Mesenchymal stem cell (in vitro differentiated cells and primary cell): ENCODE measurements at regions not wholly inside any gene's neighbourhood (a gene's known extent, or its start where the extent isn't known, plus 50 kb on each side); places are given as distances from the start of the nearest gene placed in this dataset.
"Not testable (repeated sequence)": the region's sequence is repeated elsewhere in the genome, so short reads cannot be mapped to it uniquely, and the experiment has no call there.

Source experiments
- DNase-seq: peaks from one replicate; pipeline ENCODE4 v3.0.0-alpha.2; 2013
- H2AFZ ChIP-seq: one replicate; pipeline ENCODE4 v1.6.1; 2013; ENCODE audit warnings: low read depth, mild to moderate bottlenecking, control low read depth, inconsistent platforms, low read length, moderate library complexity
- H2AK5ac ChIP-seq: 2 replicates; pipeline ENCODE4 v1.6.1; 2013; ENCODE audit warnings: low read length, moderate library complexity, mild to moderate bottlenecking, inconsistent platforms; ENCODE audit not compliant: severe bottlenecking
- H2BK120ac ChIP-seq: one replicate; pipeline ENCODE4 v1.6.1; 2013; ENCODE audit warnings: low read depth, mild to moderate bottlenecking, inconsistent platforms, low read length, moderate library complexity
- H2BK12ac ChIP-seq, 2 experiments: one replicate each; pipeline ENCODE4 v1.6.1; 2013; ENCODE audit warnings: inconsistent platforms in 2 of 2, low read length in 2 of 2, mild to moderate bottlenecking in 2 of 2, moderate library complexity in 2 of 2, control low read depth in 1 of 2
- H2BK15ac ChIP-seq: one replicate; pipeline ENCODE4 v1.6.1; 2013; ENCODE audit warnings: mild to moderate bottlenecking, low read depth, inconsistent platforms; ENCODE audit not compliant: poor library complexity, severe bottlenecking
- H2BK5ac ChIP-seq: 2 replicates; pipeline ENCODE4 v1.6.1; 2013; ENCODE audit warnings: low read depth, mild to moderate bottlenecking, low read length, control low read depth, inconsistent platforms; ENCODE audit not compliant: poor library complexity, severe bottlenecking
- H3K14ac ChIP-seq, 2 experiments: one replicate each; pipeline ENCODE4 v1.6.1; 2013; ENCODE audit warnings: inconsistent platforms in 2 of 2, low read length in 2 of 2, control low read depth in 1 of 2, mild to moderate bottlenecking in 1 of 2, moderate library complexity in 1 of 2
- H3K18ac ChIP-seq, 2 experiments: one replicate each; pipeline ENCODE4 v1.6.1; 2013; ENCODE audit warnings: inconsistent platforms in 2 of 2, low read length in 2 of 2, control low read depth in 1 of 2, low read depth in 1 of 2, mild to moderate bottlenecking in 1 of 2
- H3K23ac ChIP-seq, 2 experiments: one replicate each; pipeline ENCODE4 v1.6.1; 2013; ENCODE audit warnings: inconsistent platforms in 2 of 2, low read length in 2 of 2, mild to moderate bottlenecking in 2 of 2, moderate library complexity in 2 of 2, control low read depth in 1 of 2
- H3K27ac ChIP-seq: 2 replicates; pipeline ENCODE4 v1.5.1; 2013; ENCODE audit warnings: mild to moderate bottlenecking, moderate library complexity, low read length, control low read depth, inconsistent platforms; ENCODE audit not compliant: poor library complexity, severe bottlenecking
- H3K27me3 ChIP-seq, 2 experiments: 2 replicates each; pipeline versions ENCODE4 v1.6.1 to v1.7.0; 2013; ENCODE audit warnings: low read length in 2 of 2, mild to moderate bottlenecking in 2 of 2, moderate library complexity in 2 of 2, control low read depth in 1 of 2, inconsistent platforms in 1 of 2; ENCODE audit not compliant: control insufficient read depth in 1 of 2, insufficient read depth in 1 of 2
- H3K36me3 ChIP-seq, 2 experiments: 2 replicates each; pipeline versions ENCODE4 v1.6.1 to v1.7.0; 2013; ENCODE audit warnings: low read length in 2 of 2, control low read depth in 1 of 2, inconsistent platforms in 1 of 2, low read depth in 1 of 2, mild to moderate bottlenecking in 1 of 2; ENCODE audit not compliant: insufficient read depth in 2 of 2, control insufficient read depth in 1 of 2
- H3K4ac ChIP-seq, 2 experiments: one replicate each; pipeline ENCODE4 v1.6.1; 2013; ENCODE audit warnings: inconsistent platforms in 2 of 2, low read length in 2 of 2, mild to moderate bottlenecking in 2 of 2, moderate library complexity in 2 of 2, control low read depth in 1 of 2, low read depth in 1 of 2
- H3K4me1 ChIP-seq: 2 replicates; pipeline ENCODE4 v1.6.1; 2013; ENCODE audit warnings: low read depth, low read length, control low read depth; ENCODE audit not compliant: control insufficient read depth, insufficient read depth
- H3K4me2 ChIP-seq: 2 replicates; pipeline ENCODE4 v1.6.1; 2013; ENCODE audit warnings: low read length, mild to moderate bottlenecking, inconsistent platforms; ENCODE audit not compliant: poor library complexity, severe bottlenecking
- H3K4me3 ChIP-seq, 2 experiments: 2 replicates each; pipeline versions ENCODE4 v1.5.1 to v1.7.0; 2013; ENCODE audit warnings: low read length in 2 of 2, mild to moderate bottlenecking in 2 of 2, control low read depth in 1 of 2, low read depth in 1 of 2; ENCODE audit not compliant: insufficient read depth in 1 of 2
- H3K79me1 ChIP-seq: replicated peaks from 2 replicates; pipeline ENCODE4 v1.6.1; 2013; ENCODE audit warnings: mild to moderate bottlenecking, control low read depth, low read length, inconsistent platforms; ENCODE audit not compliant: poor library complexity, severe bottlenecking
- H3K9ac ChIP-seq: 2 replicates; pipeline ENCODE4 v1.7.0; 2013; ENCODE audit warnings: mild to moderate bottlenecking, low read length, moderate library complexity
- H3K9me3 ChIP-seq: 2 replicates; pipeline ENCODE4 v1.7.0; 2013; ENCODE audit warnings: mild to moderate bottlenecking, low read length; ENCODE audit not compliant: control insufficient read depth
- H4K8ac ChIP-seq: one replicate; pipeline ENCODE4 v1.6.1; 2013; ENCODE audit warnings: inconsistent platforms, mild to moderate bottlenecking, low read length, moderate library complexity
- H4K91ac ChIP-seq: one replicate; pipeline ENCODE4 v1.6.1; 2013; ENCODE audit warnings: mild to moderate bottlenecking, low read length, inconsistent platforms
- WGBS: methylation state at CpG from one replicate; pipeline ENCODE4 v1.1.7; 2013; ENCODE audit warnings: mixed read lengths; 5-methylcytosine and 5-hydroxymethylcytosine counted together

GRCh38 chr6:27544612-27545260 is 71.8 kb upstream of the ZNF184 start:
- H3K18ac ChIP-seq: no peak overlapping the region
- peak overlapping the region in 1 of 2 experiments; percentile 76 for H3K4me3 ChIP-seq
- no peak overlapping the region for H4K91ac ChIP-seq
- no peak overlapping the region for H2BK15ac ChIP-seq
- peak overlapping the region; percentile 69 for H3K4me2 ChIP-seq
- H3K9me3 ChIP-seq: peaks cover 3% of the 10 kb centered on the region
- H3K4ac ChIP-seq: no peak overlapping the region
- no peak overlapping the region for H4K8ac ChIP-seq
- H3K9ac ChIP-seq: peak overlapping the region; percentile 34
- H3K27ac ChIP-seq: no peak overlapping the region
- H3K4me1 ChIP-seq: peaks cover 3% of the 10 kb centered on the region
- no peak overlapping the region for H3K23ac ChIP-seq
- no peak overlapping the region for H2BK120ac ChIP-seq
- no peak for DNase-seq
- no peak overlapping the region for H2BK5ac ChIP-seq
- no peak overlapping the region for H3K14ac ChIP-seq
- no peak overlapping the region for H2AFZ ChIP-seq
- 4% methylated on average over 20 of the region's 20 CpGs for WGBS
- H2AK5ac ChIP-seq: no peak overlapping the region
- no peak overlapping the region for H2BK12ac ChIP-seq
- H3K79me1 ChIP-seq: no peaks in the 10 kb centered on the region
- H3K36me3 ChIP-seq: no peaks in the 10 kb centered on the region
- H3K27me3 ChIP-seq: peaks cover 11 to 20% of the 10 kb centered on the region in 2 experiments

GRCh38 chr6:27544135-27544534 is 71.2 kb upstream of the ZNF184 start:
- H3K4me1 ChIP-seq, H2AFZ ChIP-seq, H4K91ac ChIP-seq, H3K9ac ChIP-seq, H3K9me3 ChIP-seq, H3K79me1 ChIP-seq, H3K23ac ChIP-seq, H2AK5ac ChIP-seq, H2BK5ac ChIP-seq, H3K4ac ChIP-seq, H3K18ac ChIP-seq, DNase-seq, H3K36me3 ChIP-seq, H3K14ac ChIP-seq, H4K8ac ChIP-seq, H2BK15ac ChIP-seq, H2BK12ac ChIP-seq, H3K27ac ChIP-seq, H2BK120ac ChIP-seq: not testable (repeated sequence)
- peak overlapping the region in 1 of 2 experiments; percentile 76 for H3K4me3 ChIP-seq
- WGBS: 13% methylated on average over 16 of the region's 20 CpGs
- peaks cover 11 to 24% of the 10 kb centered on the region in 2 experiments for H3K27me3 ChIP-seq
- peak overlapping the region; percentile 69 for H3K4me2 ChIP-seq

DNA sequence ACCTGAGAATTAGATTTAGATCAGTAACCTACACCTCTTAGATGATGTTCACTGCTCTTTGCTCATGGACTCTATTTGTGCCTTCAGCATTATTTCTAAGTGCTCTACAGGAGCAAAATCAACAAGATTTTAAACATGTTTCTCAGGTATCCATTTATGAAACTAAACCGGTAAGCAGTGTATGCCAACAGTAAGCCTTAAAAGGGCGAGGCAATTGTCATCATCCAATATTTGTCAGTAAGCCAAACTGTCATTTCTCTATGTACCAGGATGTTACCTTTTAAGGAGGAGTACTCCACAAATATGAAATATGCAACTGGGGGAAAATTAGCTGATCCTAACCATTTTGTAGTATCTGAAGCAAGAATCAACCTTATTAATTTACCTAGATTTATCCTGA is 69.6 kb upstream of the ZNF184 start:
- Histone ChIP-seq H3K79me1 (no peaks in the 10 kb centered on the region), H2AFZ (no peak overlapping the region), H3K4me3 (no peak overlapping the region), H4K8ac (no peak overlapping the region), H2BK120ac (no peak overlapping the region), H2BK15ac (no peak overlapping the region), H3K27me3 (peaks cover 14 to 26% of the 10 kb centered on the region in 2 experiments), H3K4me1 (peaks cover 3% of the 10 kb centered on the region), H2BK12ac (no peak overlapping the region), H3K23ac (no peak overlapping the region), H3K9ac (no peak overlapping the region), H3K4ac (no peak overlapping the region), H3K27ac (no peak overlapping the region), H3K4me2 (no peak overlapping the region), H3K18ac (no peak overlapping the region), H2BK5ac (no peak overlapping the region), H3K9me3 (peaks cover 3% of the 10 kb centered on the region), H3K36me3 (no peaks in the 10 kb centered on the region), H2AK5ac (no peak overlapping the region), H3K14ac (no peak overlapping the region), H4K91ac (no peak overlapping the region)
- WGBS: 82% methylated on average over 2 of the region's 2 CpGs
- DNase-seq: no peak

GRCh38 chr6:27541933-27542297 is 69.0 kb upstream of the ZNF184 start:
- WGBS: 25% methylated on average over 4 of the region's 5 CpGs
- H2BK5ac ChIP-seq: no peak overlapping the region

More at GRCh38 chr6:27541933-27542297, 69.0 kb upstream of the ZNF184 start:
- Histone ChIP-seq H3K9ac (no peak overlapping the region), H2AFZ (no peak overlapping the region), H3K27me3 (peaks cover 14 to 32% of the 10 kb centered on the region in 2 experiments), H2BK15ac (no peak overlapping the region), H3K18ac (no peak overlapping the region), H3K4ac (no peak overlapping the region), H3K14ac (no peak overlapping the region), H3K9me3 (peaks cover 3% of the 10 kb centered on the region), H2BK120ac (no peak overlapping the region), H4K91ac (no peak overlapping the region), H3K23ac (no peak overlapping the region), H3K27ac (no peak overlapping the region), H3K4me1 (no peaks in the 10 kb centered on the region), H3K4me2 (no peak overlapping the region), H3K4me3 (no peak overlapping the region), H2AK5ac (no peak overlapping the region), H4K8ac (no peak overlapping the region), H2BK12ac (no peak overlapping the region), H3K79me1 (no peaks in the 10 kb centered on the region), H3K36me3 (no peaks in the 10 kb centered on the region)
- no peak for DNase-seq
